Keratinocyte (primary cell): ENCODE measurements at regions not wholly inside any gene's neighbourhood (a gene's known extent, or its start where the extent isn't known, plus 50 kb on each side); places are given as distances from the start of the nearest gene placed in this dataset.

Experiments used
- DNase-seq: peaks from one replicate; pipeline ENCODE4 v3.0.0-alpha.2; 2011; ENCODE audit warnings: low read depth, missing footprints, low spot score
- FAIRE-seq: peaks from 2 replicates; lab custom pipeline; 2011; peaks lifted over from hg19 to GRCh38; lab: Jason Lieb, UNC
- H2AFZ ChIP-seq: 2 replicates; pipeline ENCODE4 v1.6.0; 2012; ENCODE audit warnings: low read length, control low read depth, inconsistent platforms; ENCODE audit not compliant: control insufficient read depth
- H3K27ac ChIP-seq: 2 replicates; pipeline ENCODE4 v1.5.1; 2011; ENCODE audit warnings: low read length; ENCODE audit not compliant: control insufficient read depth, insufficient read depth
- H3K27me3 ChIP-seq: 3 replicates; pipeline ENCODE4 v1.6.0; 2011; ENCODE audit warnings: low read length; ENCODE audit not compliant: control insufficient read depth, insufficient read depth; ENCODE audit errors: extremely low read depth
- H3K36me3 ChIP-seq, 2 experiments: 2 replicates in 1 of 2; 3 replicates in 1 of 2; pipeline ENCODE4 v1.5.1; 2011; ENCODE audit warnings: low read length in 2 of 2, mild to moderate bottlenecking in 1 of 2; ENCODE audit not compliant: control insufficient read depth in 2 of 2, insufficient read depth in 2 of 2; ENCODE audit errors: extremely low read depth in 1 of 2
- H3K4me1 ChIP-seq: 3 replicates; pipeline ENCODE4 v1.5.1; 2011; ENCODE audit warnings: low read length; ENCODE audit not compliant: control insufficient read depth, insufficient read depth; ENCODE audit errors: extremely low read depth
- H3K4me2 ChIP-seq: 3 replicates; pipeline ENCODE4 v1.6.0; 2011; ENCODE audit warnings: low read depth, low read length; ENCODE audit not compliant: control insufficient read depth, insufficient read depth; ENCODE audit errors: extremely low read depth
- H3K4me3 ChIP-seq, 3 experiments: fragments of 200-600 bp in 1 of 3; sonication (generic) in 1 of 3; 2 replicates in 2 of 3; 3 replicates in 1 of 3; pipeline ENCODE4 v1.5.1; 2011 to 2016; ENCODE audit warnings: low read length in 3 of 3, mild to moderate bottlenecking in 3 of 3, control low read depth in 2 of 3, inconsistent platforms in 1 of 3, low read depth in 1 of 3, mixed read lengths in 1 of 3, mixed run types in 1 of 3, moderate library complexity in 1 of 3; ENCODE audit not compliant: control insufficient read depth in 2 of 3, insufficient read depth in 2 of 3; ENCODE audit errors: extremely low read depth in 1 of 3
- H3K79me2 ChIP-seq: 2 replicates; pipeline ENCODE4 v1.6.0; 2012; ENCODE audit warnings: low read length; ENCODE audit not compliant: control insufficient read depth, insufficient read depth
- H3K9ac ChIP-seq: 3 replicates; pipeline ENCODE4 v1.6.0; 2011; ENCODE audit warnings: low read length; ENCODE audit not compliant: control insufficient read depth, insufficient read depth; ENCODE audit errors: extremely low read depth
- H3K9me1 ChIP-seq: 3 replicates; pipeline ENCODE4 v1.6.0; 2011; ENCODE audit warnings: low read length; ENCODE audit not compliant: control insufficient read depth, insufficient read depth; ENCODE audit errors: extremely low read depth
- H3K9me3 ChIP-seq: 2 replicates; pipeline ENCODE4 v1.5.1; 2012; ENCODE audit warnings: low read depth, low read length; ENCODE audit not compliant: control insufficient read depth
- H4K20me1 ChIP-seq: 3 replicates; pipeline ENCODE4 v1.6.0; 2011; ENCODE audit warnings: low read length; ENCODE audit not compliant: control insufficient read depth, insufficient read depth; ENCODE audit errors: extremely low read depth
- CTCF ChIP-seq, 3 experiments: IDR thresholded peaks in 1 of 3; conservative IDR thresholded peaks in 1 of 3; optimal IDR thresholded peaks in 1 of 3; 2 replicates in 2 of 3; 3 replicates in 1 of 3; pipeline versions ENCODE3 to v1.5.1; 2011; ENCODE audit warnings: low read length in 3 of 3, mild to moderate bottlenecking in 3 of 3, moderate library complexity in 2 of 3, control low read depth in 1 of 3, inconsistent platforms in 1 of 3; ENCODE audit not compliant: insufficient read depth in 2 of 3; ENCODE audit errors: extremely low read depth in 1 of 3
- EZH2 ChIP-seq: IDR thresholded peaks from one replicate; pipeline ENCODE4 v1.6.1; 2012; ENCODE audit warnings: inconsistent platforms, mild to moderate bottlenecking, low read length, moderate library complexity
- dilution Hi-C: fragments of 300-500 bp; cut with MboI; formaldehyde crosslinking; loops from one replicate; pipeline ENCODE4 v1.7.0; 2020; ENCODE audit warnings: low sequenced_read_pairs; ENCODE audit not compliant: extremely low pct_ligation_motif_present

GRCh38 chr2:15820927-15821326 lies 119.4 kb upstream of the MYCN start:
- no peaks in the 10 kb centered on the region for H3K79me2 ChIP-seq
- no peaks in the 10 kb centered on the region for H3K36me3 ChIP-seq
- H3K9ac ChIP-seq = no peak overlapping the region
- H3K27ac ChIP-seq = no peak overlapping the region
- dilution Hi-C loops = no loop called here
- no peak for TF ChIP-seq CTCF (optimal IDR thresholded peaks at IDR 0.05 in 1 of 3, IDR thresholded peaks at IDR 0.05 in 1 of 3, conservative IDR thresholded peaks at IDR 0.05 in 1 of 3; ENCODE audit: extremely low read depth in 1 of 3, insufficient read depth in 2 of 3, low read length in 3 of 3)
- TF ChIP-seq EZH2 = no peak
- no peak overlapping the region for H2AFZ ChIP-seq
- H3K27me3 ChIP-seq = no peaks in the 10 kb centered on the region
- no peaks in the 10 kb centered on the region for H3K9me3 ChIP-seq
- FAIRE-seq (no peak), DNase-seq (no peak)
- no peak overlapping the region for H3K4me2 ChIP-seq
- H4K20me1 ChIP-seq = no peaks in the 10 kb centered on the region
- H3K9me1 ChIP-seq = no peaks in the 10 kb centered on the region
- H3K4me1 ChIP-seq = no peaks in the 10 kb centered on the region
- no peak overlapping the region for H3K4me3 ChIP-seq

- dilution Hi-C loops = no loop called here
These were observed 118.0 kb upstream of the MYCN start for GRCh38 chr2:15822151-15823044.

More at GRCh38 chr2:15822151-15823044, 118.0 kb upstream of the MYCN start:
- Histone ChIP-seq H3K4me3 (no peak overlapping the region), H3K79me2 (no peaks in the 10 kb centered on the region), H3K36me3 (no peaks in the 10 kb centered on the region), H3K27me3 (no peaks in the 10 kb centered on the region), H3K9me3 (no peaks in the 10 kb centered on the region), H3K9me1 (no peaks in the 10 kb centered on the region), H2AFZ (no peak overlapping the region), H3K4me2 (no peak overlapping the region), H3K9ac (no peak overlapping the region), H3K27ac (no peak overlapping the region), H3K4me1 (peaks cover 8% of the 10 kb centered on the region), H4K20me1 (no peaks in the 10 kb centered on the region)
- FAIRE-seq = no peak
- no peak for DNase-seq
- no peak for TF ChIP-seq CTCF (optimal IDR thresholded peaks at IDR 0.05 in 1 of 3, IDR thresholded peaks at IDR 0.05 in 1 of 3, conservative IDR thresholded peaks at IDR 0.05 in 1 of 3; ENCODE audit: extremely low read depth in 1 of 3, insufficient read depth in 2 of 3, low read length in 3 of 3)
- TF ChIP-seq EZH2 = no peak
